HG03060 (cell line): ENCODE measurements at regions not wholly inside any gene's neighbourhood (a gene's known extent, or its start where the extent isn't known, plus 50 kb on each side); places are given as distances from the start of the nearest gene placed in this dataset.

ENCODE experiments used
- ATAC-seq: cut with Tn5 transposase; IDR thresholded peaks from one replicate; pipeline ENCODE4 v1.9.1; 2021; ENCODE audit warnings: low read depth, moderate number of reproducible peaks; ENCODE audit not compliant: unreplicated experiment

DNA sequence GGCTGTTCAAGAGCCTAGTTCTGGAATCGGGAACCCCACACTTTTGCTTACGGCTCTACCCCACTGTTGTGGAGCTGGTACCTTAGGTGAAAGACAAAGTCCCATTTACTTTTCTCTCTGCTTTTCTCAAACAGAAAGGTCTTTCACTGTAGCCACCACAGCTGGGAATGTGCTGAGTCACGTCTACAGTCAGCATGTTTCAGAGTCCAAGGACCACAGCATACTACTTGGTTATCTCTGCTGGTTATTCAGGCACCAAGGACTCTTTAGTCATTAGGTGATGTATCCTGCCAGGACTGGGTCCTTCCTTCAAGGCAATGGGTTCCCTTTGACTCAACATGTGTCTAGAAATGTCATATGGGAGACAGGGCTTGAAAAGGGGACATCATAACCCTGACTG lies 266.8 kb upstream of the STEAP1 start:
- no peak for ATAC-seq

- no peak for ATAC-seq
These were observed 245.5 kb upstream of the STEAP1 start for GRCh38 chr7:89908736-89909135.

- no peak for ATAC-seq
These were observed 239.6 kb upstream of the STEAP1 start for GRCh38 chr7:89914711-89915110.

DNA sequence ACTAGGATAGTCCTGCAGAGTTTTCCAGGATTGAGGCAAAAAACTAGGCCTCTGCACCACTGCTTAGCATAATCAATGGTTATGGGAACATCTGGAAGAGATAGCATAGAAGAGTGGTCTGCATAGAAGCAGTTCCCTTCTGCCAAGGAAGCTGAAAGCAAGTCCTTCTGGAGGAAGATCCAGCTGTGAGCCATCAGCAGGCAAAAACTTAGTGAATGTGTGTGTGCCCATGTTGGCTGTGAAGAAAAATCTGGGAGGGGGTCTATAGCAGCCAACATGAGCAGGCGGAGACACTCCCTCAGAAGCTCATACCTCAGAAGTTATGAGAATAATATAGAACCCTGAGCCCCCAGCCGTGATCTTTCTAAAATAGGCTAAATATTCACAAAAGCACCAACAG lies 228.1 kb upstream of the STEAP1 start:
- no peak for ATAC-seq

DNA sequence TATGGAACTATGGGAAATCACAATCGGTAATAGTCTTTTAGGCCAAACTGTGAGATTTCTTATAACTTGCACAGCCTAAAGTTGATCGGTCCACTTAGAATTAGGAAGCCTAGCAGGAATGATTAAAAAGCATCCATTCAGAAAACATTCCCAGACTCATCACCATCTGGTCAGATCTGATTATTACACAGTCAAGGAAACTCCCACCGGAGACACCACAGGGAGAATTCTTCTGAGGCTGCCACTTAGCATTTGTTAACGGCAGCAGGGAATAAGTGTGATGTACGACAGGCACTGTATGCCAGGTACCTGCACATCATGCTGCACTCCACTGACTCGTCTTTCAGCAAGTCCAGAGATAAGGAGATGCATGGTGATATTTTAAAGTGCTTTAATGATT lies 227.6 kb upstream of the STEAP1 start:
- ATAC-seq: no peak

- no peak for ATAC-seq
These were observed 226.5 kb upstream of the STEAP1 start for GRCh38 chr7:89927762-89928161.

- no peak for ATAC-seq
These were observed 225.8 kb upstream of the STEAP1 start for GRCh38 chr7:89928451-89928850.

- no peak for ATAC-seq
These were observed 220.2 kb upstream of the STEAP1 start for GRCh38 chr7:89934101-89934500.

DNA sequence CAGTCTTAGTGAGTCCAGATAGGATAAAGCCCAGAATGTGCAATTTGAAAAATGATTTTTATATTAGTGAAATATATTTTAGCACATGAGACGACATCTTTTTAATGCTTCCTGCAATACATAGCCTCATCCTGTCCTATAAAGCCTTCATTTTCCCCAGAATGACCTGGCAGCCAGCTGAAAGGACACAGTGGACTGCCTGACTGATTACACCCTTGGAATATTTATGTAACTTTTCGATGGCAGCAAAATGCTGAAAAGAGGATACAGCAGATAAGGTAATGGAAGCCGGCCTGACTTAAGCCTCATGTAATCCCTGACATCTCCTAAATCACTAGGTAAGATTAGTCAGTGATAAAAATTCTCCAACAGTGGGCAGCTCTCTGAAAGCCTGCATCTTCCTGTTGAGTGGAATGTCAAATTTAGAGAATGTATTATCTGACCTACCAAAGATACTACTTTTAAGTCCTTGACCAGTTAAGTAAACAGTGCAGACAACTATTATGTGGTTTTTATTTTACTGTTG lies 210.7 kb upstream of the STEAP1 start:
- no peak for ATAC-seq

DNA sequence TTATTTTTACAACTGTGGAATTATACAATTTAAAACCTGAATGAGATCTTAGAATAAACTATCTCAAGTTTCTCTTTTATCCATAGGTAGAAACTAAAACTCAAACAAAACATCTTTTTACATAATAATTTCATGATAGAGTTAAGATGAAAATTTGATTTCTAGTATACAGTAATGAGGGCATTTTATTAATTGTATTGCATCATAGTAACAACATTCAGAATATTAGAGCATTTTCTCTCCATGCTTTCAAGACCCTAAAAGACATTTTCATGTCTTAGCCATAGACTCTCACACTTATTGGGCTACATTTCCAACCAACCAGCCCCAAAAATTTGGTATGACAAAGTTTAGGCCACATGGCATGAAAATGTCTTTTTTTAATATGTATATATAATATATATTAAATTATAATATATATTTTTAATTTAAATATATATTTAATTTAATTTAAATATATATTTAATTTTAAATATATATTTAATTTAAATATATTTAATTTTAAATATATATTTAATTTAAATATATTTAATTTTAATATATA lies 195.7 kb upstream of the STEAP1 start:
- ATAC-seq: no peak

GRCh38 chr7:89966067-89966664 lies 188.1 kb upstream of the STEAP1 start:
- no peak for ATAC-seq

DNA sequence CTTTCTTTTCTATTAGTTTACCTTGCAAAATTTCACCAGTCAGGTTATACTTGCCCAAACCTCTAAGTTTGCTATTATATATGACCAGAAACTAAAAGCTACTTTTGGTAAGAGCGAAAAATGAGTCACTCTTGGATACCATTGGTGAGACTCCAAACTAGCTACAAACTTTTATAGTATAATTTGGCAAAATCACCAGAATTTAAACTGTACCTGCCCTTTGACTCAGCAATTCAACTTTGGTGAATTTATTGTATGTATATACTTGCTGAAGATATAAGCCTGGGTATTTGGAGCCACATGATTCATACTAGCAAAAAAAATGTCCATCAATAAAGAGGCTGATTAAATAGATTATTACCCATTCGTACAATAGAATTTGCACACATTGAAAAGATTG lies 178.7 kb upstream of the STEAP1 start:
- no peak for ATAC-seq

DNA sequence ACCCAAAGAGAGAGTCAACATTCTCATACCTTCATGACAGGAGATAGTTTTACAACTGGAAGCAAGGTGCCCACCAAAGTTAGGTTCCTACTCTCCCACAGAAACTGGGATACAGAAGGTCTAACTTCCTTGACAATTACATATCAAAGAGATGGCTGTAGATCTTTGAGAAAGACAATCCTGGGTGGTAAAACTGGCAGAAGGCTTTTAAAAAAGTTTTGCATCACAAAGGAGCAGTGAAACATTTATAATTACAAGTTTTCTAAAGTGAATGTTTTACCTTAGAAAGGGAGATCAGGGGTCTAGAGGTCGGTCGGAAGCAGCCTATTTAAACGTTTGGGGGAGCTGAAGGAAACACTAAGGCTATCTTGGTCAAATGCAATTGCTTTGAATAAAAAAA lies 166.6 kb upstream of the STEAP1 start:
- ATAC-seq: no peak

- no peak for ATAC-seq
These were observed 166.2 kb upstream of the STEAP1 start for GRCh38 chr7:89988074-89988473.

GRCh38 chr7:89989454-89989853 lies 164.8 kb upstream of the STEAP1 start:
- no peak for ATAC-seq

GRCh38 chr7:89994483-89994882 lies 159.8 kb upstream of the STEAP1 start:
- no peak for ATAC-seq

GRCh38 chr7:89998554-89998953 lies 155.7 kb upstream of the STEAP1 start:
- ATAC-seq: no peak

GRCh38 chr7:90005836-90006235 lies 148.4 kb upstream of the STEAP1 start:
- no peak for ATAC-seq

DNA sequence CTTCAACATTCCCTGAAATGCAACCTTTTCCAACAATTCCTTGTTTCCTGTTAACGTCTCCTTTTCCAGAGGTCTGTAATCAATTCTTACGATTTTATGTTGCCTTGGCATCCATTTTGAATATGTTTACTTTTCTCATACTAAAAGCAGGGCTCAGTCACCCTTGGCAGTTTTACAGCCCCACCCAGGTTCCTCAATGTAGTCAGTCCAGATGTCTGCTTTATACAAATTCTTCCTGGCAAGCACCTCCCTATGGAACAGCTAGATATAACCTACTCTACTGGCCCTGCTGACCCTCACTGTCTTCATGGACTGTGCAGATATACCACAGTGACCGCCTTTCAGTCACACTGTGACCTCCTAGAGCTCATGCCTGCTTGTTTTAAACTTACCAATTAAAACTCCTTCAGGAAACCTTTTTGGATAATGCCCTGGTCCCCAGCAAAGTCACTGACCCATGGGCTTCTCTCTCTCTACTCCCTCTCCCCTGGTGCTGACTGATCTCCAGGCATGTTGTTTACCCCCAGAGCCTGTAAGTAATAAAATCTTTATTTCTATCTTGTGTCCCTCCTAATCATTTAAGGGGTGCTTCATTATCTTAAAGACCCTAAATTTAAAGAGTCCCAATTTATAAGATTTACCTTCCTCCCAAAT lies 147.1 kb upstream of the STEAP1 start:
- ATAC-seq: no peak

- ATAC-seq: no peak
These were observed 146.4 kb upstream of the STEAP1 start for GRCh38 chr7:90007831-90008230.

DNA sequence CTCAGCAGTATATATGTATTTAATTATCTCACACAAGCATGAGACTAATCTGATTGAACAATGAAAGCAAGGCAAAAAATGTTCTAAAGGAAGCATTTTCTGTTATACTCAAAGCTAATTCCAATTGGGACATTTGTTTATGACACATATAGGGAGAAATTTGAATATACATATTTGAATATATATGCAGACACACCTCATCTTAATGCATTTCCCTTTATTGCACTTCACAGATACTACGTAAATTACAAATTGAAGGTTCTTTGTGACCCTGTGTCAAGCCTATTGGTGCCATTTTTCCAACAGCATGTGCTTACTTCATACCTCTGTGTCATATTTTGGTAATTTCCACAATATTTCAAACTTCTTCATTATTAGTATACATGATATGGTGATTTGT lies 132.1 kb upstream of the STEAP1 start:
- no peak for ATAC-seq

DNA sequence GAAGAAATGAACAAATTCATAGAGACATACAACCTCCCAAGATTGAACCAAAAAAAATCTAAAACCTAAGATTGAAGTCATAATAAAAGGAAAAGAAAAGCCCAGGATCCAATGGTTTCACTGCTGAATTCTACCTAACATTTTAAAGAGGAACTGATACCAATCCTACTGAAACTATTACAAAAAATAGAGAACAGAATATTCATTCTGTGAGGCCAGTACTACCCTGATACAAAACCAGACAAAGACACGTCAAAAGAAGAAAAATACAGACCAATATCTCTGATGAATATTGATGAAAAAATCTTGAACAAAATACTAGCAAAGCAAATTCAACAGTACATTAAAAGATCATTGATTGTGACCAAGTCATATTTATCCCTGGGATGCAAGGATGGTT lies 128.5 kb upstream of the STEAP1 start:
- ATAC-seq: no peak
